ENCODE measurements at regions not wholly inside any gene's neighbourhood (a gene's known extent, or its start where the extent isn't known, plus 50 kb on each side); places are given as distances from the start of the nearest gene placed in this dataset.

GRCh38 chr14:100638211-100638855 lies 51.1 kb upstream of the BEGAIN start:
- H3K4me1 ChIP-seq (replicated peaks in 1 of 2): peaks cover 0 to 3% of the 10 kb centered on the region in 2 donors

GRCh38 chr14:100639280-100639679 lies 52.1 kb upstream of the BEGAIN start:
- 20 to 87% (median 83%) methylated on average over 1 to 3 of the region's 6 CpGs; no CpG with 5 or more reads in 5 of the 10 experiments for WGBS, 10 experiments
- in situ Hi-C loops (cut with MboI; ENCODE audit: low pct_unique_long_range_greater_than_20kb in 2 of 9, low sequenced_read_pairs in 9 of 9, unreplicated experiment in 9 of 9): loop anchor here in 1 of 9 experiments (25.0 kb wide), 1 partner anchor 227 kb away; no protein-coding TSS in a partner anchor
- H3K4me1 ChIP-seq (replicated peaks in 1 of 2): peaks cover 0 to 6% of the 10 kb centered on the region in 2 donors
- no peak overlapping the region for H3K4me3 ChIP-seq
- no peak overlapping the region for H3K27ac ChIP-seq
- no peak for ATAC-seq (replicated peaks in 6 of 8)

More at GRCh38 chr14:100638211-100638855, 51.1 kb upstream of the BEGAIN start:
- Histone ChIP-seq H3K27ac (no peak overlapping the region), H3K4me3 (no peak overlapping the region)
- in situ Hi-C loops (cut with MboI; ENCODE audit: low pct_unique_long_range_greater_than_20kb in 2 of 9, low sequenced_read_pairs in 9 of 9, unreplicated experiment in 9 of 9): loop anchor here in 1 of 9 experiments (25.0 kb wide), 1 partner anchor 226 kb away; no protein-coding TSS in a partner anchor
- ATAC-seq (replicated peaks in 6 of 8): peak in 1 of 8 experiments; percentile 20
- no CpG with 5 or more reads among the region's 14 CpGs for WGBS, 10 experiments

DNA sequence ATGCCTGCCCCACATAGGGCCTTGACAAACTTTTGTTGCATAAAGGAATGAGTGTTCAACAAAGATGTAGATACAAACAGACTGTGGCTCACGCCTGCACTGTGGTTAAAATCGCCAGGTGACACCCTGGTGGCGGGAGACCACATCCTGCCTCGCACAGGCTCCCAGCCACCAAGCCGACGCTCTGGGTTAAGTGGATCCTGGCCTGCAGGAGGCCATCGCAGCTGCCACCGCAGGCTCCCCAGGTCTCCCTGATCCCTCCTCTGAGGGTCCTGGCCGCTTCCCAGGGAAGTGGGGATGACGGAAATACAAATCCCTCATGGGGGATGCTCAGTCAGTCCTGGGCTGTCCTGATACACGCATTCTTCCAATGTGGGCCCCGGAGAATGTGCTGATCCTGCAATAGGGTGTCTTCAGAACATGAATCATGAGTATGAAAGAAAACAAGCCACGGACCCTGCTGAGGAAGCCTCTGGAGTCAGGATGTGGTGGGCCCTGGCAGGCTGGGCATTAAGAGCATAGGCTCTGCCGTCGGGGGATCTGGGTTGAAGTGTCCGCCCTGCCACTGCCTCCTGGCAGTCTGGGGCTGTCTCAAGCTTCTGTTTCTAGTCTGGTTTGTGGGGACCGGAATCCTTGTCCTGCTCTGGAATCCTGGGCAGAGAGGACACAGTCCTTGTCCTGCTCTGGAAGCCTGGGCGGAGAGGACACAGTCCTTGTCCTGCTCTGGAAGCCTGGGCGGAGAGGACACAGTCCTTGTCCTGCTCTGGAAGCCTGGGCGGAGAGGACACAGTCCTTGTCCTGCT lies 53.5 kb upstream of the BEGAIN start:
- no peak overlapping the region for H3K4me3 ChIP-seq
- no peak for ATAC-seq (replicated peaks in 6 of 8)
- peaks cover 0 to 6% of the 10 kb centered on the region in 2 donors for H3K4me1 ChIP-seq (replicated peaks in 1 of 2)
- in situ Hi-C loops (cut with MboI; ENCODE audit: low pct_unique_long_range_greater_than_20kb in 2 of 9, low sequenced_read_pairs in 9 of 9, unreplicated experiment in 9 of 9): loop anchor here in 3 of 9 experiments (10.0 to 25.0 kb wide), 3 partner anchors 228 to 256 kb away; no protein-coding TSS in a partner anchor
- H3K27ac ChIP-seq: no peak overlapping the region
- 40 to 100% (median 86%) methylated on average over 1 to 6 of the region's 20 CpGs; no CpG with 5 or more reads in 6 of the 10 experiments for WGBS, 10 experiments

DNA sequence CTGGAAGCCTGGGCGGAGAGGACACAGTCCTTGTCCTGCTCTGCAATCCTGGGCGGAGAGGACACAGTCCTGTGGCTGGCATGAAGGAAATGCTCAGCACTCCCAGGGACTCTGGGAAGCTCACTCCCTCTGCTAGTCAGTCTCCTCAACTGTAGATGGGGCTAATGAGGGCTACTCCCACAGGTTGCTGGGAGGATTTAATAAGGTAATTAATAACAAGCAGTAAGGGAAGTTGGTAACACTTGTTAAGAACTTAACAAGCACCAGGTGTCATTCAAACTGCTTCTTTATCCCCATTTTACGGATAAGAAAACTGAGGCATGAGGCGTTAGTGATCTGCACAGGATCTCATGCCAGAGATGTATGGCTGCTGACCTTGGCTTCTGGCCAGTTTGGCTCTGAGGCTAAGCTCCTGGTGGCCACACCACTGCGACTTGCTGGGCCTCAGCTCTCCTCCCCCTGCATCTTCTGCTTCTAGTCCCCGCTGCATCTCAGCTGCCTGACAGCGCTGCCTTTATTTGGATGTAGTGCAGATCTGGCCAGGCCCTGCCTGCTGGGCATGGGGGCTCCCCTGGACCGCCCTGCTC lies 54.1 kb upstream of the BEGAIN start:
- H3K27ac ChIP-seq: no peak overlapping the region
- H3K4me3 ChIP-seq: no peak overlapping the region
- H3K4me1 ChIP-seq (replicated peaks in 1 of 2): peaks cover 0 to 6% of the 10 kb centered on the region in 2 donors
- WGBS, 10 experiments: 72 to 100% (median 82%) methylated on average over 1 to 4 of the region's 8 CpGs; no CpG with 5 or more reads in 4 of the 10 experiments
- in situ Hi-C loops (cut with MboI; ENCODE audit: low pct_unique_long_range_greater_than_20kb in 2 of 9, low sequenced_read_pairs in 9 of 9, unreplicated experiment in 9 of 9): loop anchor here in 3 of 9 experiments (10.0 to 25.0 kb wide), 3 partner anchors 229 to 257 kb away; no protein-coding TSS in a partner anchor
- peak in 2 of 8 experiments; percentile 27 to 39 for ATAC-seq (replicated peaks in 6 of 8)

GRCh38 chr14:100643426-100643825 lies 56.2 kb upstream of the BEGAIN start:
- in situ Hi-C loops (cut with MboI; ENCODE audit: low pct_unique_long_range_greater_than_20kb in 2 of 9, low sequenced_read_pairs in 9 of 9, unreplicated experiment in 9 of 9): loop anchor here in 3 of 9 experiments (10.0 to 25.0 kb wide), 3 partner anchors 231 to 259 kb away; no protein-coding TSS in a partner anchor
- no peak overlapping the region for H3K27ac ChIP-seq
- peak in 5 of 8 experiments; percentile 51 to 83 (median 55) for ATAC-seq (replicated peaks in 6 of 8)
- peaks cover 0 to 6% of the 10 kb centered on the region in 2 donors for H3K4me1 ChIP-seq (replicated peaks in 1 of 2)
- WGBS, 10 experiments: 40 to 100% (median 73%) methylated on average over 1 to 5 of the region's 8 CpGs; no CpG with 5 or more reads in 3 of the 10 experiments
- H3K4me3 ChIP-seq: no peak overlapping the region

- ATAC-seq (replicated peaks in 6 of 8): no peak
- Histone ChIP-seq H3K27ac (no peak overlapping the region), H3K4me1 (replicated peaks in 1 of 2) (peaks cover 0 to 6% of the 10 kb centered on the region in 2 donors), H3K4me3 (no peak overlapping the region)
- in situ Hi-C loops (cut with MboI; ENCODE audit: low pct_unique_long_range_greater_than_20kb in 2 of 9, low sequenced_read_pairs in 9 of 9, unreplicated experiment in 9 of 9): loop anchor here in 3 of 9 experiments (10.0 to 25.0 kb wide), 3 partner anchors 232 to 260 kb away; no protein-coding TSS in a partner anchor
- WGBS, 10 experiments: 50 to 100% (median 84%) methylated on average over 2 to 5 of the region's 6 CpGs
Measured at GRCh38 chr14:100644383-100644782, 57.2 kb upstream of the BEGAIN start.

DNA sequence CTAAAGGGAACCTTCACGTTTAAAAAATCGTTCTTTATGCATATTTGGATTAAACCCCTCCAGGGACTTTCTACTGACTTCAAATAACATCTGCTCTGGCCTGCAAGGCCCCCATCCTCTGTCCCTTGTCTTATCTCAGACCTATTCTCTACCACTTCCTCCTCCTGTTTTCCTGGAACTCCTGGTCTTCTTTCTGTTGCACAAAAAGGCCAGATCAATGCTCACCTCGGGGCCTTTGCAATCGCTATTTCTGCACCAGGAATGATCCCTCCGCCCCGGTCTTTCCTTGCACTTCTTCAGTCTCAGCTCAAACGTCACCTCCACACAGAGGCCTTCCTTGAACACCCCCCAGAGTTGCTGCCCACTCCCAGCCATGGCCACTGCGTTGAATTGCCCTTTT lies 57.6 kb upstream of the BEGAIN start:
- no peak overlapping the region for H3K4me3 ChIP-seq
- no peak overlapping the region for H3K27ac ChIP-seq
- 36 to 100% (median 82%) methylated on average over 1 to 8 of the region's 8 CpGs; no CpG with 5 or more reads in 1 of the 10 experiments for WGBS, 10 experiments
- in situ Hi-C loops (cut with MboI; ENCODE audit: low pct_unique_long_range_greater_than_20kb in 2 of 9, low sequenced_read_pairs in 9 of 9, unreplicated experiment in 9 of 9): loop anchor here in 3 of 9 experiments (10.0 to 25.0 kb wide), 3 partner anchors 232 to 260 kb away; no protein-coding TSS in a partner anchor
- peaks cover 0 to 6% of the 10 kb centered on the region in 2 donors for H3K4me1 ChIP-seq (replicated peaks in 1 of 2)
- ATAC-seq (replicated peaks in 6 of 8): no peak

- no peak overlapping the region for H3K27ac ChIP-seq
- in situ Hi-C loops (cut with MboI; ENCODE audit: low pct_unique_long_range_greater_than_20kb in 2 of 9, low sequenced_read_pairs in 9 of 9, unreplicated experiment in 9 of 9): loop anchor here in 3 of 9 experiments (10.0 to 25.0 kb wide), 3 partner anchors 233 to 261 kb away; no protein-coding TSS in a partner anchor
- H3K4me1 ChIP-seq (replicated peaks in 1 of 2): peaks cover 0 to 6% of the 10 kb centered on the region in 2 donors
- H3K4me3 ChIP-seq: no peak overlapping the region
- peak; percentile 63 to 96 (median 84) for ATAC-seq (replicated peaks in 6 of 8)
- 29 to 94% (median 56%) methylated on average over 1 to 11 of the region's 12 CpGs; no CpG with 5 or more reads in 2 of the 10 experiments for WGBS, 10 experiments
Measured at GRCh38 chr14:100645196-100645981, 58.2 kb upstream of the BEGAIN start.

DNA sequence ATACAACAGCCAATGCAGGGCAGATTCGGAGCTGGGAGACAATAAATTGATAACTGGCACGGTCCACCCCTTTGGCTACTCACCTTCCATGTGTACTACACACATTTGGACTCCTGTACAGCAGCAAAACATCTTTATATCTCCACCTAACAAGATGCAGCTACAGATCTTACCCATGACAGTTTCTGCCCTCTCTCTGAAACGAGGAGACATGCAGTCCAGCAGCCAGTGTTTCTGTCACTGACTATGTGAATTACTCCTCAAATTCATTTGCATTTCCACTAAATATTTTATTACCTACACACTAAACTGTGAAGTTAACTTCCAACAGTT lies 58.7 kb upstream of the BEGAIN start:
- WGBS, 10 experiments: 25 to 100% (median 44%) methylated on average over 1 to 3 of the region's 3 CpGs; no CpG with 5 or more reads in 5 of the 10 experiments
- ATAC-seq (replicated peaks in 6 of 8): peak in 2 of 8 experiments; percentile 13 to 38
- no peak overlapping the region for H3K4me3 ChIP-seq
- no peak overlapping the region for H3K27ac ChIP-seq
- in situ Hi-C loops (cut with MboI; ENCODE audit: low pct_unique_long_range_greater_than_20kb in 2 of 9, low sequenced_read_pairs in 9 of 9, unreplicated experiment in 9 of 9): loop anchor here in 3 of 9 experiments (10.0 to 25.0 kb wide), 3 partner anchors 234 to 261 kb away; no protein-coding TSS in a partner anchor
- peaks cover 0 to 6% of the 10 kb centered on the region in 2 donors for H3K4me1 ChIP-seq (replicated peaks in 1 of 2)

DNA sequence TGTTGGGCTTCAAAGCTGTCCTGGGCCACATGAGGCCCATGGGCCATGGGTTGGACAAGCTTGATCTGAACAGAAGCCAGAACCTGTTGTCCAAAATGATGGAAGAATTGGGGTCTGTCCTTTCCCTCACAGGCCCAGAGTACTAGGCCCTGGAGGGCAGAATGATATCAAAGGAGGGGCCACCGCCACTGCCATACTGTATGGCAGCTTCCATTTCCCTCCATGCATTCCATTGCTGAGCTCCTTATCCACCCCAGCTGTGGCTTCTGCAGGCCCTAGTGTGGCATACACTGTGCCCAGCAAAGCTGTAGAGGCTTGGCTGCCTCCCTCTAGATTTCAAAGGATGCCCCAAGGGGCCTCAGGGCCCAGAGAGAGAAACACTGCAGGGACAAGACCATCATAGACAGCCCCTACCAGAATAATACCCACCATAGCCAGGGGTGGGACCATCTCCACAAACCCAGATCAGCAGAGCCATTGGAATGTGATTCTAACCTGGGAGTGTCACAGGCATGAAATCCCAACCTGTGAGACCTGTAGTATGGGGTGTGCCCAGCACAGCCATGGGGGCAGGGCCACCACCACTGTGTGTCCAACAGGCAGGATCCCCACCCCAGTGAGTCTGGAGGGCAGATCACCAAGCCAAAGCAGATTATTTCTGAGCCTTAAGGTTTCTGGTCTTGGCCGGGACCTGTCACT lies 61.4 kb upstream of the BEGAIN start:
- in situ Hi-C loops (cut with MboI; ENCODE audit: low pct_unique_long_range_greater_than_20kb in 2 of 9, low sequenced_read_pairs in 9 of 9, unreplicated experiment in 9 of 9): loop anchor here in 3 of 9 experiments (10.0 to 25.0 kb wide), 3 partner anchors 236 to 264 kb away; no protein-coding TSS in a partner anchor
- ATAC-seq (replicated peaks in 6 of 8): peak in 2 of 8 experiments; percentile 45 to 76
- no peak overlapping the region for H3K4me3 ChIP-seq
- peaks cover 0 to 2% of the 10 kb centered on the region in 2 donors for H3K4me1 ChIP-seq (replicated peaks in 1 of 2)
- no peak overlapping the region for H3K27ac ChIP-seq
- WGBS, 10 experiments: 33 to 100% (median 89%) methylated on average over 1 to 2 of the region's 2 CpGs; no CpG with 5 or more reads in 4 of the 10 experiments

DNA sequence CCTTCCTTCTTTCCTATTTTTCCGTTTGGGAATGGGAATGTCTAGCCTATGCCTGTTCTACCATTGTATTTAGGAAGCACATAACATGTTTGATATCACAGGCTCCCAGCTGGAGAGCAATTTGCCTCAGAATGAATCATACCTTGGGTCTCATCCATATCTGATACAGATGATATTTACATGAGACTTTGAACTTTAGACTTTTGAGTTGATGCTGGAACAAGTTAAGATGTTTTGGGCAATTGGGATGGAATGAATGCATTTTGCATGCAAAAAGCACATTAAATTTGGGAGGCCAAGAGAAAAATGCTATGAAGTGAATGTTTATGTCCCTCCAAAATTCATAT lies 61.9 kb upstream of the BEGAIN start:
- Histone ChIP-seq H3K4me1 (replicated peaks in 1 of 2) (peaks cover 0 to 2% of the 10 kb centered on the region in 2 donors), H3K27ac (no peak overlapping the region), H3K4me3 (no peak overlapping the region)
- in situ Hi-C loops (cut with MboI; ENCODE audit: low pct_unique_long_range_greater_than_20kb in 2 of 9, low sequenced_read_pairs in 9 of 9, unreplicated experiment in 9 of 9): loop anchor here in 3 of 9 experiments (10.0 to 25.0 kb wide), 3 partner anchors 237 to 264 kb away; no protein-coding TSS in a partner anchor
- WGBS, 10 experiments: 0 to 83% (median 21%) methylated on average over 1 of the region's 1 CpG; no CpG with 5 or more reads in 6 of the 10 experiments
- ATAC-seq (replicated peaks in 6 of 8): peak in 2 of 8 experiments; percentile 56 to 79

Data from motor neuron (in vitro differentiated cells).